CD4-positive, alpha-beta T cell treated with Interleukin-21 for 1 hour (primary cell): ENCODE measurements at regions not wholly inside any gene's neighbourhood (a gene's known extent, or its start where the extent isn't known, plus 50 kb on each side); places are given as distances from the start of the nearest gene placed in this dataset.

Source experiments
- DNase-seq: peaks from one replicate; pipeline ENCODE4 v3.0.0-alpha.2; 2020

- DNase-seq: no peak
These were observed 107.4 kb downstream of the TPRA1 start for GRCh38 chr3:127483005-127483641.

- no peak for DNase-seq
These were observed 108.1 kb downstream of the TPRA1 start for GRCh38 chr3:127482216-127483004.

GRCh38 chr3:127480196-127480954, 110.2 kb downstream of the TPRA1 start:
- no peak for DNase-seq

- DNase-seq: no peak
These were observed 111.1 kb downstream of the TPRA1 start for GRCh38 chr3:127479449-127479848.

GRCh38 chr3:127478922-127479321, 111.6 kb downstream of the TPRA1 start:
- no peak for DNase-seq

- DNase-seq: no peak
These were observed 113.1 kb downstream of the TPRA1 start for GRCh38 chr3:127477396-127477795.

GRCh38 chr3:127476936-127477335, 113.6 kb downstream of the TPRA1 start:
- DNase-seq: no peak

GRCh38 chr3:127475975-127476705, 114.4 kb downstream of the TPRA1 start:
- DNase-seq: no peak

GRCh38 chr3:127475391-127475790, 115.1 kb downstream of the TPRA1 start:
- DNase-seq: no peak

- DNase-seq: no peak
These were observed 117.1 kb downstream of the TPRA1 start for GRCh38 chr3:127473244-127474024.

- no peak for DNase-seq
These were observed 118.0 kb downstream of the TPRA1 start for GRCh38 chr3:127472506-127472905.

- no peak for DNase-seq
These were observed 119.4 kb downstream of the TPRA1 start for GRCh38 chr3:127471142-127471541.

GRCh38 chr3:127469760-127470159, 120.8 kb downstream of the TPRA1 start:
- no peak for DNase-seq

GRCh38 chr3:127467391-127467790, 123.1 kb downstream of the TPRA1 start:
- no peak for DNase-seq

- no peak for DNase-seq
These were observed 125.9 kb downstream of the TPRA1 start for GRCh38 chr3:127464642-127465041.

- DNase-seq: no peak
These were observed 128.3 kb downstream of the TPRA1 start for GRCh38 chr3:127462111-127462655.

GRCh38 chr3:127461286-127461910, 129.1 kb downstream of the TPRA1 start:
- no peak for DNase-seq

- DNase-seq: no peak
These were observed 130.6 kb downstream of the TPRA1 start for GRCh38 chr3:127459891-127460290.

- no peak for DNase-seq
These were observed 131.6 kb downstream of the TPRA1 start for GRCh38 chr3:127458696-127459604.

GRCh38 chr3:127457546-127458145, 132.9 kb downstream of the TPRA1 start:
- no peak for DNase-seq
